ENCODE measurements at regions not wholly inside any gene's neighbourhood (a gene's known extent, or its start where the extent isn't known, plus 50 kb on each side); places are given as distances from the start of the nearest gene placed in this dataset.

DNA sequence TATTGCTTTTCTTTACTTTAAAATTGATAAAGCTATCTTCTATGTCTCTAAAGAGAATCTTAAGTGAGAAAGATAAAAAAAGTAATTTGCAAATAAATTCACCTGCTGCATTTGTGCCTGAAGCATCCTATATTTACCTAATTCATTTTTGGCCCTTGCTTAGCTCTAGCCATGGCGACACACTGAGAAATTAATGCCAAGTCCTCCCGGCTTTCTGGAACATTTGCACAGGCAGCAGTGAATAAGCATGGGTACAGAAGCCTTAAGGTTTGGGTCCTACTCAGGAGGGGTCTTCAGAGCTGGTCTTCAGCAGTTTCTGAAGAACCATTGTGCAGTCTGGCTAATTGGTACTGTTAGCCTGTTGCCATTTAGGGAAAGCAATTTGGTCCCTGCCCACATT lies 73.9 kb upstream of the ZEB2 start:
- TF ChIP-seq, protein P1, sequence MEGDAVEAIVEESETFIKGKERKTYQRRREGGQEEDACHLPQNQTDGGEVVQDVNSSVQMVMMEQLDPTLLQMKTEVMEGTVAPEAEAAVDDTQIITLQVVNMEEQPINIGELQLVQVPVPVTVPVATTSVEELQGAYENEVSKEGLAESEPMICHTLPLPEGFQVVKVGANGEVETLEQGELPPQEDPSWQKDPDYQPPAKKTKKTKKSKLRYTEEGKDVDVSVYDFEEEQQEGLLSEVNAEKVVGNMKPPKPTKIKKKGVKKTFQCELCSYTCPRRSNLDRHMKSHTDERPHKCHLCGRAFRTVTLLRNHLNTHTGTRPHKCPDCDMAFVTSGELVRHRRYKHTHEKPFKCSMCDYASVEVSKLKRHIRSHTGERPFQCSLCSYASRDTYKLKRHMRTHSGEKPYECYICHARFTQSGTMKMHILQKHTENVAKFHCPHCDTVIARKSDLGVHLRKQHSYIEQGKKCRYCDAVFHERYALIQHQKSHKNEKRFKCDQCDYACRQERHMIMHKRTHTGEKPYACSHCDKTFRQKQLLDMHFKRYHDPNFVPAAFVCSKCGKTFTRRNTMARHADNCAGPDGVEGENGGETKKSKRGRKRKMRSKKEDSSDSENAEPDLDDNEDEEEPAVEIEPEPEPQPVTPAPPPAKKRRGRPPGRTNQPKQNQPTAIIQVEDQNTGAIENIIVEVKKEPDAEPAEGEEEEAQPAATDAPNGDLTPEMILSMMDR (IDR thresholded peaks at IDR 0.05), result no peak
- TF ChIP-seq POLR2A (IDR thresholded peaks at IDR 0.05), result no peak
